GM12878 (cell line): ENCODE measurements at regions not wholly inside any gene's neighbourhood (a gene's known extent, or its start where the extent isn't known, plus 50 kb on each side); places are given as distances from the start of the nearest gene placed in this dataset.

Experiments used
- ATAC-seq: fragments of 200-7000 bp; cut with Tn5 transposase; 3 replicates; pipeline ENCODE4 v1.9.1; 2020; ENCODE audit warnings: mild to moderate bottlenecking, moderate library complexity
- BruUV-seq: library from RNA; stranded (reverse); fragments of 400-500 nt; replicated peaks from 2 replicates; lab custom pipeline; 2021; lab: Mats Ljungman, UMichigan
- CTCF ChIA-PET: fragments of 300-600 bp; sonication (Branson Sonifier 250); formaldehyde crosslinking; extraction: SDS; loops from one replicate; lab custom pipeline; 2021; ENCODE audit warnings: inconsistent platforms; lab: Yijun Ruan, JAX
- POLR2A ChIA-PET: fragments of 350-600 bp; formaldehyde crosslinking; extraction: SDS; loops from one replicate; lab custom pipeline; 2021; ENCODE audit warnings: inconsistent platforms; lab: Charles Lee
- RAD21 ChIA-PET: fragments of 300-600 bp; sonication (Branson Sonifier 250); formaldehyde crosslinking; loops from one replicate; lab custom pipeline; 2023; ENCODE audit warnings: antibody characterized with exemption; ENCODE audit not compliant: unreplicated experiment; lab: Charles Lee
- SMC1A ChIA-PET: fragments of 300-600 bp; sonication (Branson Sonifier 250); formaldehyde crosslinking; loops from one replicate; lab custom pipeline; 2023; ENCODE audit not compliant: unreplicated experiment, uncharacterized antibody; lab: Charles Lee
- DNase-seq: peaks from one replicate; pipeline ENCODE4 v3.0.0-alpha.2; 2011; ENCODE audit warnings: low read depth, low spot score
- FAIRE-seq: peaks from 3 replicates; lab custom pipeline; 2011; peaks lifted over from hg19 to GRCh38; lab: Jason Lieb, UNC
- H2AFZ ChIP-seq: 2 replicates; pipeline ENCODE4 v1.6.0; 2011; ENCODE audit warnings: low read depth, low read length, control low read depth; ENCODE audit not compliant: control insufficient read depth
- H3K27ac ChIP-seq: 2 replicates; pipeline ENCODE4 v1.5.1; 2011; ENCODE audit warnings: control low read depth; ENCODE audit not compliant: control insufficient read depth, insufficient read depth
- H3K27me3 ChIP-seq, 2 experiments: replicated peaks in 1 of 2; 2 replicates each; pipeline versions ENCODE4 v1.6.0 to v1.6.1; 2011; ENCODE audit warnings: low read length in 1 of 2; ENCODE audit not compliant: control insufficient read depth in 2 of 2, insufficient read depth in 2 of 2
- H3K36me3 ChIP-seq, 2 experiments: 2 replicates each; pipeline ENCODE4 v1.5.1; 2011; ENCODE audit warnings: low read length in 1 of 2; ENCODE audit not compliant: control insufficient read depth in 2 of 2, insufficient read depth in 2 of 2
- H3K4me1 ChIP-seq: 2 replicates; pipeline ENCODE4 v1.6.1; 2011; ENCODE audit warnings: mild to moderate bottlenecking, low read length, moderate library complexity, mixed read lengths; ENCODE audit not compliant: control insufficient read depth, insufficient read depth
- H3K4me2 ChIP-seq: 2 replicates; pipeline ENCODE4 v1.6.0; 2011; ENCODE audit warnings: control low read depth; ENCODE audit not compliant: control insufficient read depth, insufficient read depth
- H3K4me3 ChIP-seq: fragments of 200-600 bp; sonication (generic); 2 replicates; pipeline ENCODE4 v1.5.1; 2016
- H3K79me2 ChIP-seq: 2 replicates; pipeline ENCODE4 v1.6.0; 2011; ENCODE audit warnings: low read length; ENCODE audit not compliant: control insufficient read depth, insufficient read depth
- H3K9ac ChIP-seq: 2 replicates; pipeline ENCODE4 v1.8.0; 2011; ENCODE audit warnings: low read length, control low read depth, mixed read lengths; ENCODE audit not compliant: control insufficient read depth, insufficient read depth
- H3K9me3 ChIP-seq: replicated peaks from 3 replicates; pipeline ENCODE4 v1.5.1; 2011; ENCODE audit warnings: mild to moderate bottlenecking, low read length; ENCODE audit not compliant: control insufficient read depth, insufficient read depth
- H4K20me1 ChIP-seq: 2 replicates; pipeline ENCODE4 v1.6.0; 2011; ENCODE audit not compliant: control insufficient read depth, insufficient read depth
- ATF7 ChIP-seq: fragments of 450-650 bp; IDR thresholded peaks from 2 replicates; pipeline ENCODE4 v1.6.1; 2016; ENCODE audit warnings: low read depth, mild to moderate bottlenecking
- CBX5 ChIP-seq: sonication (generic); IDR thresholded peaks from 2 replicates; pipeline ENCODE4 v1.6.1; 2016; ENCODE audit warnings: low read depth, moderate library complexity, mild to moderate bottlenecking, inconsistent platforms
- FOXM1 ChIP-seq: IDR thresholded peaks from 2 replicates; pipeline ENCODE4 v1.6.1; 2012; ENCODE audit warnings: low read depth, mild to moderate bottlenecking, inconsistent platforms, low read length, moderate library complexity
- MXI1 ChIP-seq: fragments of 150-350 bp; IDR thresholded peaks from 2 replicates; pipeline ENCODE4 v1.6.1; 2011; ENCODE audit warnings: low read depth, mild to moderate bottlenecking, inconsistent platforms, low read length, improper control_type of control experiment
- NFYA ChIP-seq: IDR thresholded peaks from 2 replicates; pipeline ENCODE4 v1.6.1; 2011; ENCODE audit warnings: low read depth, mild to moderate bottlenecking, low read length, improper control_type of control experiment, borderline replicate concordance
- NR2C1 ChIP-seq: fragments of 450-650 bp; IDR thresholded peaks from 2 replicates; pipeline ENCODE4 v1.6.1; 2017; ENCODE audit warnings: antibody characterized with exemption, mild to moderate bottlenecking, moderate library complexity
- POU2F2 ChIP-seq: IDR thresholded peaks from 3 replicates; pipeline ENCODE4 v1.6.1; 2011; ENCODE audit warnings: low read depth, mild to moderate bottlenecking, low read length, borderline replicate concordance
- RELA ChIP-seq: fragments of 450-650 bp; IDR thresholded peaks from 2 replicates; pipeline ENCODE4 v1.8.0; 2014; ENCODE audit warnings: borderline replicate concordance; ENCODE audit not compliant: partially characterized antibody
- SMARCA5 ChIP-seq: fragments of 450-650 bp; IDR thresholded peaks from 2 replicates; pipeline ENCODE4 v1.6.1; 2017; ENCODE audit warnings: mild to moderate bottlenecking
- SREBF2 ChIP-seq: IDR thresholded peaks from 2 replicates; pipeline ENCODE4 v1.6.1; 2012; ENCODE audit warnings: mild to moderate bottlenecking, low read length
- SUPT20H ChIP-seq: IDR thresholded peaks from 2 replicates; pipeline ENCODE4 v1.6.1; 2011; ENCODE audit warnings: low read depth, mild to moderate bottlenecking, low read length, moderate library complexity, borderline replicate concordance; ENCODE audit not compliant: control insufficient read depth
- WRNIP1 ChIP-seq: IDR thresholded peaks from 2 replicates; pipeline ENCODE4 v1.6.1; 2011; ENCODE audit warnings: low read depth, low read length, improper control_type of control experiment, borderline replicate concordance
- YY1 ChIP-seq: IDR thresholded peaks from 2 replicates; pipeline ENCODE4 v1.6.1; 2011; ENCODE audit warnings: low read depth, mild to moderate bottlenecking, low read length
- ZNF24 ChIP-seq: fragments of 450-650 bp; IDR thresholded peaks from 2 replicates; pipeline ENCODE4 v1.6.1; 2017; ENCODE audit warnings: antibody characterized with exemption, mild to moderate bottlenecking
- WGBS: methylation state at CpG from one replicate; pipeline ENCODE4 v1.1.6; 2016; ENCODE audit warnings: low lambda C conversion rate; ENCODE audit not compliant: insufficient replicate concordance, insufficient coverage; ENCODE audit errors: missing lambda C conversion rate; 5-methylcytosine and 5-hydroxymethylcytosine counted together
- in situ Hi-C: fragments of 300-500 bp; cut with MboI; formaldehyde crosslinking; loops from 9 replicates; pipeline ENCODE4 v1.14.3; 2018; ENCODE audit warnings: mixed read lengths
- intact Hi-C: fragments of 100-400 bp; cut with micrococcal nuclease; formaldehyde crosslinking; loops from one replicate; pipeline ENCODE4 v1.14.2; 2022; ENCODE audit not compliant: unreplicated experiment
- TF ChIP-seq, protein P1 (sequence below): fragments of 450-650 bp; IDR thresholded peaks from 2 replicates; pipeline ENCODE4 v1.6.1; 2016; ENCODE audit warnings: mild to moderate bottlenecking
- TF ChIP-seq, protein P2 (sequence below): fragments of 450-650 bp; IDR thresholded peaks from 2 replicates; pipeline ENCODE4 v1.6.1; 2017; ENCODE audit warnings: mild to moderate bottlenecking

DNA sequence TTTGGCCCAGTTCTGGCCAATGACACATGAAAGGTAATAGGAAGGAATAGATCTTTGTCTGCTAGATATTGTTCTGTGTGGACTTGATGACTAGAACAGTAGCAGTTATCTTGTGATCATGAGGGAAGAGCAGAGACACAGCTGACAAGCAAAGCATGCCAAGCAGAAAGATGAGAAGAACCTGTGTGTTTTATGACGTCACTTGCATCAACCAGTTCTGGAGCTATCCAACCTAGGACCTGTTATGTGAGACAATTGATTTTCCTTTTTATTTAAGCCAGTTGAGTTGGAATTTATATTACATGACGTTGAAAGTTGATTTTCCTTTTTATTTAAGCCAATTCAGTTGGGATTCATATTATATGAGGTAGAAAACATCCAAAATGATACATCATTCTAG lies 143.2 kb downstream of the MCHR2 start:
- H3K9me3 ChIP-seq = no peaks in the 10 kb centered on the region
- no peaks in the 10 kb centered on the region for H3K79me2 ChIP-seq
- in situ Hi-C loops (no loop called here), intact Hi-C loops (no loop called here)
- SMC1A ChIA-PET = interaction anchor here (0.9 kb wide), 1 partner anchor 47 kb away, joined by 3 read pairs; no protein-coding TSS in a partner anchor
- BruUV-seq = no TSS peak
- POLR2A ChIA-PET = no interaction called here
- H3K27me3 ChIP-seq = no peaks in the 10 kb centered on the region
- no peak overlapping the region for H3K27ac ChIP-seq
- no peaks in the 10 kb centered on the region for H3K36me3 ChIP-seq
- no peak overlapping the region for H2AFZ ChIP-seq
- H3K9ac ChIP-seq = no peak overlapping the region
- RAD21 ChIA-PET = no interaction called here
- TF ChIP-seq, protein P1, sequence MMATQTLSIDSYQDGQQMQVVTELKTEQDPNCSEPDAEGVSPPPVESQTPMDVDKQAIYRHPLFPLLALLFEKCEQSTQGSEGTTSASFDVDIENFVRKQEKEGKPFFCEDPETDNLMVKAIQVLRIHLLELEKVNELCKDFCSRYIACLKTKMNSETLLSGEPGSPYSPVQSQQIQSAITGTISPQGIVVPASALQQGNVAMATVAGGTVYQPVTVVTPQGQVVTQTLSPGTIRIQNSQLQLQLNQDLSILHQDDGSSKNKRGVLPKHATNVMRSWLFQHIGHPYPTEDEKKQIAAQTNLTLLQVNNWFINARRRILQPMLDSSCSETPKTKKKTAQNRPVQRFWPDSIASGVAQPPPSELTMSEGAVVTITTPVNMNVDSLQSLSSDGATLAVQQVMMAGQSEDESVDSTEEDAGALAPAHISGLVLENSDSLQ = no peak
- TF ChIP-seq ATF7 = peak; percentile 37; the same call in 1 of the 2 replicates
- no peak for TF ChIP-seq POU2F2
- TF ChIP-seq WRNIP1 = no peak
- no peak for TF ChIP-seq SMARCA5
- no peak for TF ChIP-seq NR2C1
- no peak for TF ChIP-seq FOXM1
- TF ChIP-seq MXI1 = no peak
- TF ChIP-seq, all 136 proteins: peak for 1
- ATAC-seq (no peak), DNase-seq (no peak), FAIRE-seq (no peak)
- no peaks in the 10 kb centered on the region for H4K20me1 ChIP-seq
- no peak overlapping the region for H3K4me2 ChIP-seq
- H3K4me1 ChIP-seq = no peaks in the 10 kb centered on the region
- CTCF ChIA-PET = interaction anchor here (1.2 kb wide), 1 partner anchor 18 kb away, joined by 3 read pairs; no protein-coding TSS in a partner anchor
- WGBS = 23% methylated on average over 2 of the region's 2 CpGs
- no peak overlapping the region for H3K4me3 ChIP-seq

DNA sequence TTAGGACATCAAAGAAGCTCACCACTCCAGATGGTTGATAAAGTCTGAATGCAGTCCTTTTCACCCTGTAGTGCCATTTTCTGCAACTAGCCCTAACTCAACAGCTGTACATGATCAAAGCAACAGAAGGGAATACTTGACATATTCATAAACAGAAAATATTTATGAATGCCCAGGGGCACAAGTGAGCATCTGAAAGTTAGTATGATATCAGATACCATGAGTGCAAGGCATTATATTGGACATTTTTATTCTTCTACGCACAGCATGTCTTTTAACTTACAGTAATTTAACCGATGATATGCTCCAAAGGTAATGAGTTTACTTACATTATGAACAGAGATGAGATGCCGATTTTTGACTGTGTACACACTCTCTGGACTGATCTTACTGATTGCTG lies 142.0 kb downstream of the MCHR2 start:
- 36% methylated on average over 3 of the region's 3 CpGs for WGBS
- Histone ChIP-seq H3K36me3 (no peaks in the 10 kb centered on the region), H3K27me3 (no peaks in the 10 kb centered on the region), H3K27ac (no peak overlapping the region), H3K4me1 (no peaks in the 10 kb centered on the region), H3K9me3 (no peaks in the 10 kb centered on the region), H3K4me3 (no peak overlapping the region), H2AFZ (no peak overlapping the region), H4K20me1 (no peaks in the 10 kb centered on the region), H3K4me2 (no peak overlapping the region), H3K79me2 (no peaks in the 10 kb centered on the region), H3K9ac (no peak overlapping the region)
- no peak for FAIRE-seq
- in situ Hi-C loops = no loop called here
- ChIA-PET CTCF (no interaction called here), RAD21 (no interaction called here), POLR2A (no interaction called here), SMC1A (no interaction called here)
- no peak for ATAC-seq
- no peak for DNase-seq
- intact Hi-C loops = no loop called here
- BruUV-seq = no TSS peak
- TF ChIP-seq SREBF2 (no peak), CBX5 (no peak), YY1 (no peak), RELA (no peak), ZNF24 (no peak), SUPT20H (no peak), NFYA (no peak)
- TF ChIP-seq, protein P2, sequence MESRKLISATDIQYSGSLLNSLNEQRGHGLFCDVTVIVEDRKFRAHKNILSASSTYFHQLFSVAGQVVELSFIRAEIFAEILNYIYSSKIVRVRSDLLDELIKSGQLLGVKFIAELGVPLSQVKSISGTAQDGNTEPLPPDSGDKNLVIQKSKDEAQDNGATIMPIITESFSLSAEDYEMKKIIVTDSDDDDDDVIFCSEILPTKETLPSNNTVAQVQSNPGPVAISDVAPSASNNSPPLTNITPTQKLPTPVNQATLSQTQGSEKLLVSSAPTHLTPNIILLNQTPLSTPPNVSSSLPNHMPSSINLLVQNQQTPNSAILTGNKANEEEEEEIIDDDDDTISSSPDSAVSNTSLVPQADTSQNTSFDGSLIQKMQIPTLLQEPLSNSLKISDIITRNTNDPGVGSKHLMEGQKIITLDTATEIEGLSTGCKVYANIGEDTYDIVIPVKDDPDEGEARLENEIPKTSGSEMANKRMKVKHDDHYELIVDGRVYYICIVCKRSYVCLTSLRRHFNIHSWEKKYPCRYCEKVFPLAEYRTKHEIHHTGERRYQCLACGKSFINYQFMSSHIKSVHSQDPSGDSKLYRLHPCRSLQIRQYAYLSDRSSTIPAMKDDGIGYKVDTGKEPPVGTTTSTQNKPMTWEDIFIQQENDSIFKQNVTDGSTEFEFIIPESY = no peak
